ENCODE measurements at regions not wholly inside any gene's neighbourhood (a gene's known extent, or its start where the extent isn't known, plus 50 kb on each side); places are given as distances from the start of the nearest gene placed in this dataset.
"Not testable (repeated sequence)": the region's sequence is repeated elsewhere in the genome, so short reads cannot be mapped to it uniquely, and the experiment has no call there.

- dilution Hi-C loops (cut with MboI; ENCODE audit: extremely low pct_ligation_motif_present, low sequenced_read_pairs); H3K9me1 ChIP-seq (ENCODE audit: control insufficient read depth, extremely low read depth, insufficient read depth, low read length); H3K4me3 ChIP-seq (ENCODE audit: control insufficient read depth in 2 of 3, extremely low read depth in 1 of 3, insufficient read depth in 2 of 3, low read depth in 1 of 3, low read length in 3 of 3); FAIRE-seq; H3K27me3 ChIP-seq (ENCODE audit: control insufficient read depth, extremely low read depth, insufficient read depth, low read length); H2AFZ ChIP-seq (ENCODE audit: control insufficient read depth, low read length); H3K27ac ChIP-seq (ENCODE audit: control insufficient read depth, insufficient read depth, low read length); H3K4me1 ChIP-seq (ENCODE audit: control insufficient read depth, extremely low read depth, insufficient read depth, low read length); H4K20me1 ChIP-seq (ENCODE audit: control insufficient read depth, extremely low read depth, insufficient read depth, low read length); H3K4me2 ChIP-seq (ENCODE audit: control insufficient read depth, extremely low read depth, insufficient read depth, low read depth, low read length); DNase-seq (ENCODE audit: low read depth, low spot score); H3K36me3 ChIP-seq (ENCODE audit: control insufficient read depth in 2 of 2, extremely low read depth in 1 of 2, insufficient read depth in 2 of 2, low read length in 2 of 2); H3K9ac ChIP-seq (ENCODE audit: control insufficient read depth, extremely low read depth, insufficient read depth, low read length); H3K9me3 ChIP-seq (ENCODE audit: control insufficient read depth, low read depth, low read length); H3K79me2 ChIP-seq (ENCODE audit: control insufficient read depth, insufficient read depth, low read length): not testable (repeated sequence)
Observed at GRCh38 chr21:27916326-27916725, 949.4 kb upstream of the ADAMTS5 start.

DNA sequence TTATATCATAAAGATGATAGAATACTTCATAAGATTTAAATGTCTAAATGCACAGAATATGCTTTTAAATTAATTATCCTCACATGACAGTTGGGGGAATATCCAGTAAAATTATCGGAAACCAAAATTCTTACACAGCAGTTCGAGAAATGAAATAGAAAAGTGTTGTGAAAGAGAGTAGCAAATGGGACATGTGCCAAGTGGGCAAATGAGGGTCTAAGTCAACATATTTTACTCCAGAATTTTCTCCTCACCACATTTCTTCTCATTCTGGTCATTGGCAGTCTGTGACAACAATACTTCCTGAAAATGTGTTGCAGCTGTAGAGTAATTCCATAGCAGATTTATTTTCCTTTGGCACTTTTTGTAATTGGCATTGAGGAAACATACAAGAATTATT, 945.2 kb upstream of the ADAMTS5 start:
- H3K9me1 ChIP-seq (ENCODE audit: control insufficient read depth, extremely low read depth, insufficient read depth, low read length); H3K9ac ChIP-seq (ENCODE audit: control insufficient read depth, extremely low read depth, insufficient read depth, low read length); H3K36me3 ChIP-seq (ENCODE audit: control insufficient read depth in 2 of 2, extremely low read depth in 1 of 2, insufficient read depth in 2 of 2, low read length in 2 of 2); DNase-seq (ENCODE audit: low read depth, low spot score); H3K79me2 ChIP-seq (ENCODE audit: control insufficient read depth, insufficient read depth, low read length); H3K9me3 ChIP-seq (ENCODE audit: control insufficient read depth, low read depth, low read length); H2AFZ ChIP-seq (ENCODE audit: control insufficient read depth, low read length); H3K4me2 ChIP-seq (ENCODE audit: control insufficient read depth, extremely low read depth, insufficient read depth, low read depth, low read length); H3K4me3 ChIP-seq (ENCODE audit: control insufficient read depth in 2 of 3, extremely low read depth in 1 of 3, insufficient read depth in 2 of 3, low read depth in 1 of 3, low read length in 3 of 3); dilution Hi-C loops (cut with MboI; ENCODE audit: extremely low pct_ligation_motif_present, low sequenced_read_pairs); H4K20me1 ChIP-seq (ENCODE audit: control insufficient read depth, extremely low read depth, insufficient read depth, low read length); H3K27ac ChIP-seq (ENCODE audit: control insufficient read depth, insufficient read depth, low read length); H3K4me1 ChIP-seq (ENCODE audit: control insufficient read depth, extremely low read depth, insufficient read depth, low read length); H3K27me3 ChIP-seq (ENCODE audit: control insufficient read depth, extremely low read depth, insufficient read depth, low read length); FAIRE-seq: not testable (repeated sequence)

GRCh38 chr21:27909487-27909886, 942.6 kb upstream of the ADAMTS5 start:
- H3K4me2 ChIP-seq (ENCODE audit: control insufficient read depth, extremely low read depth, insufficient read depth, low read depth, low read length); FAIRE-seq; dilution Hi-C loops (cut with MboI; ENCODE audit: extremely low pct_ligation_motif_present, low sequenced_read_pairs); H3K4me3 ChIP-seq (ENCODE audit: control insufficient read depth in 2 of 3, extremely low read depth in 1 of 3, insufficient read depth in 2 of 3, low read depth in 1 of 3, low read length in 3 of 3); H3K36me3 ChIP-seq (ENCODE audit: control insufficient read depth in 2 of 2, extremely low read depth in 1 of 2, insufficient read depth in 2 of 2, low read length in 2 of 2); H3K79me2 ChIP-seq (ENCODE audit: control insufficient read depth, insufficient read depth, low read length); DNase-seq (ENCODE audit: low read depth, low spot score); H3K27ac ChIP-seq (ENCODE audit: control insufficient read depth, insufficient read depth, low read length); H3K9me1 ChIP-seq (ENCODE audit: control insufficient read depth, extremely low read depth, insufficient read depth, low read length); H3K9ac ChIP-seq (ENCODE audit: control insufficient read depth, extremely low read depth, insufficient read depth, low read length); H2AFZ ChIP-seq (ENCODE audit: control insufficient read depth, low read length); H3K9me3 ChIP-seq (ENCODE audit: control insufficient read depth, low read depth, low read length); H3K4me1 ChIP-seq (ENCODE audit: control insufficient read depth, extremely low read depth, insufficient read depth, low read length); H3K27me3 ChIP-seq (ENCODE audit: control insufficient read depth, extremely low read depth, insufficient read depth, low read length); H4K20me1 ChIP-seq (ENCODE audit: control insufficient read depth, extremely low read depth, insufficient read depth, low read length): not testable (repeated sequence)

DNA sequence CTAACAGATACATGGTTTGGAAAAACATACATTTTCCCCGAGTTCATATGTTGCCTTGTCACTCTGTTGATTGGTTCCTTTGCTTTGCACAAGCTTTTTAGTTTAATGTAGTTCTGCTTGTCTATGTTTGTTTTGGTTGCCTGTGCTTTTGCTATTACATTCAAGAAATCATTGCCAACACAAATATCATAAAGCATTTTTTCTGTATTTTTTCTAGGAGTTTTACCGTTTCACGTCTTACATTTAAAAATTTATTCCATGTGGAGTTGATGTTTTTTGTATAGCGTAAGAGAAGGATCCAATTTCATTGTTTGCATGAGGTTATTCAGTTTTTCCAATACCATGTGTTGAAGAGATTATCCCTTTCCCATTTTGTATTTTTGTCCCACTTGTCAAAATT, 941.9 kb upstream of the ADAMTS5 start:
- H3K9ac ChIP-seq (ENCODE audit: control insufficient read depth, extremely low read depth, insufficient read depth, low read length); H2AFZ ChIP-seq (ENCODE audit: control insufficient read depth, low read length); FAIRE-seq; H3K27me3 ChIP-seq (ENCODE audit: control insufficient read depth, extremely low read depth, insufficient read depth, low read length); H3K79me2 ChIP-seq (ENCODE audit: control insufficient read depth, insufficient read depth, low read length); H3K9me3 ChIP-seq (ENCODE audit: control insufficient read depth, low read depth, low read length); H3K4me2 ChIP-seq (ENCODE audit: control insufficient read depth, extremely low read depth, insufficient read depth, low read depth, low read length); H4K20me1 ChIP-seq (ENCODE audit: control insufficient read depth, extremely low read depth, insufficient read depth, low read length); DNase-seq (ENCODE audit: low read depth, low spot score); H3K9me1 ChIP-seq (ENCODE audit: control insufficient read depth, extremely low read depth, insufficient read depth, low read length); dilution Hi-C loops (cut with MboI; ENCODE audit: extremely low pct_ligation_motif_present, low sequenced_read_pairs); H3K36me3 ChIP-seq (ENCODE audit: control insufficient read depth in 2 of 2, extremely low read depth in 1 of 2, insufficient read depth in 2 of 2, low read length in 2 of 2); H3K4me3 ChIP-seq (ENCODE audit: control insufficient read depth in 2 of 3, extremely low read depth in 1 of 3, insufficient read depth in 2 of 3, low read depth in 1 of 3, low read length in 3 of 3); H3K27ac ChIP-seq (ENCODE audit: control insufficient read depth, insufficient read depth, low read length); H3K4me1 ChIP-seq (ENCODE audit: control insufficient read depth, extremely low read depth, insufficient read depth, low read length): not testable (repeated sequence)

DNA sequence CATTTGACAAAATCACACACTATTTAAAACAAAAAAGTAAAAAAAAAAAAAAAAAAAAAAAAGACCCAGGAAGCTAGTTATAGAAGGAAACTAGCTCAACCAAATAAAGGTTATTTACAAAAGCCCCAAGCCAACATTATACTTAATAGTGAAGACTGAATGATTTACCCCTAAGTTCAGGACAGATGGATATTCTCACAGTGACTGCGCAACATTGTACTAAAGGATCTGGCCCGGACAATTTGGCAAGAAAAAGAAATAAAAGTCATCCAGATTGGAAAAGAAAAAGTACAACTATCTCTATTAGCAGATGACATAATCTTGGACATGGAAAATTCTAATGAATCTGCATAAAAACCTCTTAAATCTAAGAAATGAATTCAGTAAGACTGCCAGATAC, 936.0 kb upstream of the ADAMTS5 start:
- H3K36me3 ChIP-seq (ENCODE audit: control insufficient read depth in 2 of 2, extremely low read depth in 1 of 2, insufficient read depth in 2 of 2, low read length in 2 of 2); H3K79me2 ChIP-seq (ENCODE audit: control insufficient read depth, insufficient read depth, low read length); H3K4me1 ChIP-seq (ENCODE audit: control insufficient read depth, extremely low read depth, insufficient read depth, low read length); FAIRE-seq; H3K27me3 ChIP-seq (ENCODE audit: control insufficient read depth, extremely low read depth, insufficient read depth, low read length); DNase-seq (ENCODE audit: low read depth, low spot score); H3K4me2 ChIP-seq (ENCODE audit: control insufficient read depth, extremely low read depth, insufficient read depth, low read depth, low read length); H3K4me3 ChIP-seq (ENCODE audit: control insufficient read depth in 2 of 3, extremely low read depth in 1 of 3, insufficient read depth in 2 of 3, low read depth in 1 of 3, low read length in 3 of 3); H3K9me1 ChIP-seq (ENCODE audit: control insufficient read depth, extremely low read depth, insufficient read depth, low read length); H3K27ac ChIP-seq (ENCODE audit: control insufficient read depth, insufficient read depth, low read length); H2AFZ ChIP-seq (ENCODE audit: control insufficient read depth, low read length); H3K9ac ChIP-seq (ENCODE audit: control insufficient read depth, extremely low read depth, insufficient read depth, low read length); dilution Hi-C loops (cut with MboI; ENCODE audit: extremely low pct_ligation_motif_present, low sequenced_read_pairs); H3K9me3 ChIP-seq (ENCODE audit: control insufficient read depth, low read depth, low read length); H4K20me1 ChIP-seq (ENCODE audit: control insufficient read depth, extremely low read depth, insufficient read depth, low read length): not testable (repeated sequence)
